ENCODE measurements at regions not wholly inside any gene's neighbourhood (a gene's known extent, or its start where the extent isn't known, plus 50 kb on each side); places are given as distances from the start of the nearest gene placed in this dataset.

GRCh38 chr5:158644301-158644700 is 455.4 kb downstream of the EBF1 start:
- no peak for DNase-seq

GRCh38 chr5:158643840-158644239 is 455.9 kb downstream of the EBF1 start:
- DNase-seq, result no peak

GRCh38 chr5:158642879-158643278 is 456.8 kb downstream of the EBF1 start:
- DNase-seq, result no peak

GRCh38 chr5:158641016-158641415 is 458.7 kb downstream of the EBF1 start:
- DNase-seq, result no peak

DNA sequence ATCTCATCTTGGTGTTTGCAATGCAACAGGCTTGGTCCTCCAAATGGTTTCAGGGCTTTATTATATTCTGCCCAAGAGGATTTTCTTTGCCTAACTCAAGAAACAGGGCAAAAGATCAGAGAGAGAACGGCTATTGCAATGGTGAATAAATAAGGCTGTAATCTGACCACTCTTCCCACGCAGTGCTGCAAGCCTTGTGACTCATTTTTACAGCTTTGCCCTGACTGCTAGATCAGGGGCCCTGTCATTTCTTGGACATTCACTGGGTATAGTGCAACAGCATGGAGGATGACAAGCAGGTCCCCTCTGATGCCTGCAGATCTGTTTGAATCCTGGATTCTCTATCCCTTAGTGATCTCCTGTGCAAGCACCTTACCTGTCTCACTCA is 459.1 kb downstream of the EBF1 start:
- no peak for DNase-seq

DNA sequence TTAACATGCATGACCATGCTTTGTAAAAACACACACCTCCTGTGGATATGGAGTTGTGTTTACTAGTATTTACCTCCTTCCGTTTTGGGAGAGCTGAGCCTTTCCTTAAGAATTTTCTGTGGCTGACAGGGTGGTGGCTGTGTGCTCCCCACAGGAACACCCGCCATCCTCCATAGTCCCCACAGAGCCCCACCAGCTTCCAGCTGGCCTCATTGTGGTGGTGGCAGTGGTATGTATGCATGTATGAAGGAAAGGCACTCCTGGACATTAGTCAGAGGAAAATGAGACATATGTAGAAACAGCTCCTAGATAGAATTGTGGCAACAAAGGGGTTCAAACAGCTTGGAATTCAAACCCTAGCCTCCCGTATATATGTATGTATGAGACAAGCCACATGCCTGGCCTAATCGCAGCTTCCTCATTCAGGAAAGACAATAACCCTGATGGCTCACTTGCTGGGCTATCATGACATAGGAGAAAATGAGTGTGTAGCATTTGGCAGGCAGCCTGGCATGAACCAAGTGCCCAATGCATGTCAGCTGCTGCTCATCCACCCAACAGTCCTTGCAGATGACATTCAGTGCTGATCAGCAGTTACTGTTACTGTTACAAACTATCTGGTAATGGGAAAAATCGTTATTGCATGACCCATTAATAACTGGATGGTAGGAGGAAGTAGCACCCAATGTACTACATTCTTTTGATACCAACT is 459.7 kb downstream of the EBF1 start:
- no peak for DNase-seq

- no peak for DNase-seq
Measured at GRCh38 chr5:158638396-158638795, 461.3 kb downstream of the EBF1 start.

DNA sequence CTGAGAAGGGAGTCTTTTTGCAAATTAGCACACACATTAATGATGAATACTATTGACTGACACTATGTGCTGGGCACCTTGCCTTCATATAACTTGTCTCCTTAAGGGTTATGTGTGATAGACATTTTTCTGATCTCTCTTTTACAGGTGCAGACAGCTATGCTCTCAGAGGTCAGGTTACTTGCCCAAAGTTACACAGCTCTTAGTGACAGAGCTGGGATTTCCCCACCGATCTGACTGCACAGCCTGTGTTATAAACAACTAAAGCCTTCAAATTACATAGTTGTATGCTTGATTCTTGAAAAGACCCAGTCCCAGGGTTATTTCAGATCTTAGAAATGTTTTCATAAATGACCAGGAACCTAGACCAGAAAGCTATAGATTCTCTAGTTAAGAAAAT is 462.7 kb downstream of the EBF1 start:
- no peak for DNase-seq

- DNase-seq, result no peak
Measured at GRCh38 chr5:158635565-158635964, 464.2 kb downstream of the EBF1 start.

DNA sequence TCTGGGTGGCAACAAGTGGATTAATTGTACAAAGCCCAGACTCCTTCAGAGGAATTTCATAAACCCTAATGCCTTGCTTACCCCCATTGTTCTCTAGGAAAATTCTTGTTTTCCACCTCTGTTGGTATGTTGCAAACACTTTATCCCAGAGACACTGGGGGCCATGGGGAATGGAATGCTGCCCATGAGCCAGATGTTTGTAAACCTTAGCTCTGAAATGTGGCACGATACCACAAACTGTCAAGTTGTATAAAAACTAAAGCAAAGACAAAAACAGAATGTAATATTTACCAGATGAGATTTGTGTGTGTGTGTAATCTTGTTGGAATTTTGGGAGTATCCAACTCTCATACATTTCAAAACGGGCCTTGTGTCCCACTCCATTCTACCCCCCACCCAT is 465.0 kb downstream of the EBF1 start:
- no peak for DNase-seq

- DNase-seq, result no peak
Measured at GRCh38 chr5:158629591-158630312, 470.0 kb downstream of the EBF1 start.

DNA sequence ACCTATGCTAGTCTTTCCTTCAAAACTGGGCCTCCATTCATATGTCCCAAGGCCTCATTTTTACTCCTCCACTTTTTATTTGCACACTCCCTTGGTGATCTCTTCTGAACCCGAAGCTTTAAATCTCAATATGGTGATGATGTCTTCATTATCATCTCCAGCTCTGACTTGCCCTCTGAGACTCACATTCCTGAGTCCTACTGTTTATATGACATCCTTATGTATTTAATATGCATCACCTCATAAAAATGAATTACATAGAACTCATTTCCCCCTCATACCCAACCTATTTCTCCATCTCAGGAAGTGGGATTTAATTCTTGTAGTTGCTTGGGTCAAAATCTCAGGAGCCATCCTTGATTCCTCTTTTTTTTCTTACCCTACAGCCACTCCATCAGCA is 473.0 kb downstream of the EBF1 start:
- no peak for DNase-seq

DNA sequence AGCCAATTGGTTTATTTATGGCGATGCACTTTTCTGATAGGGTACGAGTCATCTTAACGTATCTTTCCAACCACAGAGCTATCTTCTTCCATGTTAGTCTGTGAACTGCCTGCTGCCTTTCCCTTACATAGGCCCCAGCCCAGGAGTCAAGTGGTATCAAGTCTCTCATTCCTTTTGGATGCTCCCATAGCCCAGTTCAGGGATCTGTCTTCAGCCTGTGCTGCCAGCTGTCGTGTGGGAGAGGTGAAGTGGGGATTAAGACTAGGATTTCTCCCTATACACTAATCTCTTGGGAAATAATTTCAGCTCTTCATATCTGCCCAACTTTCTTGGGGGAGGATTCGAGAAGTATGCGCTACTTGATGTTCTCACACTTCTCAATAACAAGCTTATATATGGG is 475.7 kb downstream of the EBF1 start:
- DNase-seq, result no peak

- no peak for DNase-seq
Measured at GRCh38 chr5:158621391-158621790, 478.3 kb downstream of the EBF1 start.

- no peak for DNase-seq
Measured at GRCh38 chr5:158619083-158619788, 480.5 kb downstream of the EBF1 start.

DNA sequence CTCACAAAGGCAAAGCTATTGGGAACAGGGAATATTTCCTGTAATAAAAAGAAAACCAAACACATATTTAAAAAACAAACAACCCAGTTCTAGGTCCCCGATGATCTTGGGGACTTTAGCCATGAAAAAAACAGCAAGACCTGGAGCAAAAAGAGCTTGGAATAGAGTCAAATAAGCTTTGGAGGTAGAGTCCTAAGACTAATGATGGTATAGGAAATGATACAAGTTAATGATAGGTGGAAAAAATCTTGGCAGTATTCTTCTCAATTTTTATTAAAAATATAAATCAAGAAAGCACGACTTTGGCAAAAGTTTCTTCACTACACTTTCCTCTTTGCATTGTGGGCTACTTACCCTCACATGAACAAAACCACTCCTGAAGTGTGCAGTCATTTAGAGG is 481.5 kb downstream of the EBF1 start:
- no peak for DNase-seq

DNA sequence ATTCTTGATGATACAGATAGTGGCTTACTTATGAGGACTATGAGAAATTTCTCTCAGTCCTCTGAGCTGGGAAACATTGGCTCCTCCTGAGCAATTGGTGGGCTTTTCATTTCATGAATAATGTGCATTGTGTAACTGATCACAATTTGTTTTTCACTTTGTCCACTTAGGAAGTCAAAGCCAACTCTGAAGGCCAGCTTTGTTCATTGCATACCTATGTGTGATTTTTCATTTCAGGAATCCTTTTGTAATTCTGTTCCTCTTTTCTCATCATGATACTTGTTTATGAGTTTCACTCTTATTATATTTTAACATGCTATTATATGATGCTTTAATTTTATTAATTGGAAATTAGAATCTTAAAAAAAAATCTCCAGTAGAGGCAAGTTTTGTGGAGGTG is 483.0 kb downstream of the EBF1 start:
- no peak for DNase-seq

- DNase-seq, result no peak
Measured at GRCh38 chr5:158614951-158615350, 484.8 kb downstream of the EBF1 start.

GRCh38 chr5:158611581-158611980 is 488.1 kb downstream of the EBF1 start:
- no peak for DNase-seq

DNA sequence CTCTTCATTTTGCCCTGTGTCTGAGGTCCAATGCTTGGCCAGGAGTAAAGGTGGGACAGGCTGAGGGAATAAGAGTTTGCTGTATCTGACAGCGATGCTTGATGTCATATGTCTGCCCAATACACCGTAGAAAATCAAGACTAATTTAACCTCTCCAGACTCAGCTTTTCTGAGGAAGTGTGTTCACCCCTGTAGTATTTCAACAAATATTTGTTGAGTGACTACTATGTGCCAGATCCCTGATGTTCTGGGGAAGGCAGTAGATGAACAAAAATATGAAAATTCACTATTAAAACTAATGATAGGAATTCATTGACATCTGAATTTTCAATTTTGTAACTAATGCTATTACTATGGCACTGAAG is 489.7 kb downstream of the EBF1 start:
- DNase-seq, result no peak

DNA sequence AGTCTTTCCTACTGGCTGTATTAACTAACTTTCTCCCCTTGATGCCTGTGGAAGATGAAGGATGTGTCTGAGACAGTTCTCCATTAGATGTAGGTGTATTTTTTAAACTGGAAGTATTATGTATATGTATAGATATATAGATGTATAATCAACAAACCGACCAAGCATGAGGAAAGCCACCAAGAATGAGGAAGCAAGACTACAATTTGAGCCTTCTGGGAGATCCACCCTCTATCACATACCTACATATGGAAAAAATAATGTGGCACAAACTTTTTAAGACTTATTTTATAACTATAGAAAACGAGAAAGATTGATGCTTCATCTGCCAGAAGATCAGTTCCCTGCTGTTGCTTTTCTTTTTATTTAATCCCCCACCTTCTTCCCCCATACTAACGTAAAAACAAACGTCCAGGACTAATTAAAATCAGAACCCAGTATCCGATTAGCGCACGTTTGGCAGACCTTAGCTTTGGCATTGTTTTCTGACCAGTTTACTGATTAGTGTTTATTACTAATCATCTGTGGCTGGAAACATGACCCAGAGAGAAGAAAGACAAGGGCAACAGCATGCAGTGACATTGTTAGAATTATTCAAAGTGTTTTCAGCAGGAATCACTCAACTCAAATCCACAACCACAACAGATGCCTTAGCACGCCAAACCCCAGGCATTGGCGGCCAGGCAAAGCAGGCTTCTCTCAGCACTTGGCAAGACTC is 490.2 kb downstream of the EBF1 start:
- no peak for DNase-seq

GRCh38 chr5:158607088-158607487 is 492.6 kb downstream of the EBF1 start:
- DNase-seq, result no peak

GRCh38 chr5:158606233-158606632 is 493.5 kb downstream of the EBF1 start:
- no peak for DNase-seq

DNA sequence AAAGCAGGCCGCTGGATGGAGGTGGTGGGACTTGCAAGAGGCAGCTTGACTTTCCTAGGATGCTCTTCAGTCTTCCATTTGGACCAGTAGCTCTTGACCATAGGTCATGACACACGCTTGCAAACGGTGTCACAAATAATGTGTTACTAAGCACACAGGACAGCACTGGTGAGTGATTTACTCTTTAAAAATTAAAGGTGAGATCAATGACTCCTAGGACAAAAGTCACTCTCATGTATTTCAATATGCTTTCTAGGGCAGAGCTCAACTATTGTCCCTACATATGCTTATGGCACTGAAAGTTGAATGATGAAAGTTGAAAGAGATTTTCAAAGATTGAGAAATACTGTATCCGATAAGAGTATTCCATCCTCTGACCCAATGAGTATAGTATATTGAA is 496.7 kb downstream of the EBF1 start:
- DNase-seq, result no peak
